ENCODE measurements at regions not wholly inside any gene's neighbourhood (a gene's known extent, or its start where the extent isn't known, plus 50 kb on each side); places are given as distances from the start of the nearest gene placed in this dataset.

DNA sequence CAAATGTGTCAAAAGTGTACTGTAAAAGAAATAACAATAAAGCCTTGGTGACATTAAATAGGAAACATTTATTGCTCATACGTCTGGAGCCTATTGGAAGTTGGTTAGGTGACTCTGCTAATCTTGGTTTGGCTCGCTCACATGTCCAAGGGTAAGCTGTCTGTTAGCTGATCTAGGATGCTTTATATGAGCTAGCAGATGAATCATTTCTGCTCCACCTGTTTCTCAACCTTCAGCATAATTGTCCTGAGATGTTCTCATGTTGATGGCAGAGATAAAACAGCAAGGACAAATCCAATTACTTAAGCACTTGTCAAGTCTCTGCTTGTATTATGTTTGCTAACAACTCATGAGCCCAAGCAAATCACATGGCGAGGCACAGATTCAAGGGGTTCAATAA, 56.0 kb upstream of the CD53 start:
- ATAC-seq: no peak
- no peak for TF ChIP-seq FOSB (CRISPR knock-in tag; IDR thresholded peaks at IDR 0.05)
- no peak for TF ChIP-seq HOXB5 (CRISPR knock-in tag; IDR thresholded peaks at IDR 0.05)
- no peak for TF ChIP-seq MAZ (IDR thresholded peaks at IDR 0.05; ENCODE audit: borderline replicate concordance, low read depth, low read length)
- TF ChIP-seq NR3C1 (IDR thresholded peaks at IDR 0.05): no peak
- TF ChIP-seq, protein P1, sequence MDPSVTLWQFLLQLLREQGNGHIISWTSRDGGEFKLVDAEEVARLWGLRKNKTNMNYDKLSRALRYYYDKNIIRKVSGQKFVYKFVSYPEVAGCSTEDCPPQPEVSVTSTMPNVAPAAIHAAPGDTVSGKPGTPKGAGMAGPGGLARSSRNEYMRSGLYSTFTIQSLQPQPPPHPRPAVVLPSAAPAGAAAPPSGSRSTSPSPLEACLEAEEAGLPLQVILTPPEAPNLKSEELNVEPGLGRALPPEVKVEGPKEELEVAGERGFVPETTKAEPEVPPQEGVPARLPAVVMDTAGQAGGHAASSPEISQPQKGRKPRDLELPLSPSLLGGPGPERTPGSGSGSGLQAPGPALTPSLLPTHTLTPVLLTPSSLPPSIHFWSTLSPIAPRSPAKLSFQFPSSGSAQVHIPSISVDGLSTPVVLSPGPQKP (IDR thresholded peaks at IDR 0.05; ENCODE audit: low read depth, low read length): no peak
- no peak for DNase-seq (ENCODE audit: low read depth in 1 of 2, low spot score in 1 of 2)
- ChIA-PET CTCF (interaction anchor here (0.9 to 1.2 kb wide), 2 partner anchors 13 to 34 kb away, joined by 3 to 4 read pairs; no protein-coding TSS in a partner anchor), POLR2A (no interaction called here)
- Histone ChIP-seq H3K4me1 (no peaks in the 10 kb centered on the region), H3K27ac (no peak overlapping the region), H3K4me2 (no peak overlapping the region), H3K9me3 (no peaks in the 10 kb centered on the region), H3K4me3 (no peak overlapping the region)
- WGBS (ENCODE audit: missing lambda C conversion rate): 7% methylated on average over 3 of the region's 3 CpGs
- FAIRE-seq: no peak

DNA sequence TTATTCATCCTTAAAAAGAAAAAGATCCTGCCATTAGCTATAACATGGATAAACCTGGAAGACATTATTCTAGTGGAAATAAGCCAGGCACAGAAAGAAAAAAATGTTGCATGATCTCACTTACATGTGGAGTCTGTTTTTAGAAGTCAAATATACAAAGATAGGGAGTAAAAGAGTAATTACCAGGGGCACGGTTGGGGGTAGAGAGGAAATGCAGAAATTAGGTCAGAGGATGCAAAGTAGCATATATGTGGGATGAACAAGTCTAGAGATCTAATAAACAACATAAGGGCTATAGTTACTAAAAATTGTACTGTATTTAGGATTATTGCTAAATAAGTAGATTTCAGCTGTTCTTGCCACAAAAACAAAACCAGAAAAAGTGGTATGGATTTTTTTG, 61.4 kb upstream of the CD53 start:
- ATAC-seq (no peak), DNase-seq (ENCODE audit: low read depth in 1 of 2, low spot score in 1 of 2) (no peak), FAIRE-seq (no peak)
- CTCF ChIA-PET: interaction anchor here (1.0 kb wide), 1 partner anchor 18 kb away, joined by 3 read pairs; no protein-coding TSS in a partner anchor
- H3K4me2 ChIP-seq: no peak overlapping the region
- no peaks in the 10 kb centered on the region for H3K9me3 ChIP-seq
- no peak overlapping the region for H3K4me3 ChIP-seq
- 0% methylated on average over 1 of the region's 1 CpG for WGBS (ENCODE audit: missing lambda C conversion rate)
- POLR2A ChIA-PET: no interaction called here
- TF ChIP-seq RARB (CRISPR knock-in tag; IDR thresholded peaks at IDR 0.05) (no peak), POLR2AphosphoS2 (conservative IDR thresholded peaks at IDR 0.05; ENCODE audit: low read length) (no peak), HEYL (CRISPR knock-in tag; IDR thresholded peaks at IDR 0.05) (no peak), MAZ (IDR thresholded peaks at IDR 0.05; ENCODE audit: borderline replicate concordance, low read depth, low read length) (no peak), TFCP2L1 (CRISPR knock-in tag; IDR thresholded peaks at IDR 0.05) (no peak), CBX8 (IDR thresholded peaks at IDR 0.05) (no peak), MYC (IDR thresholded peaks at IDR 0.05; ENCODE audit: borderline replicate concordance, low read length) (no peak), PBX3 (IDR thresholded peaks at IDR 0.05) (no peak), GATA3 (IDR thresholded peaks at IDR 0.05; ENCODE audit: borderline replicate concordance) (no peak), JUN (IDR thresholded peaks at IDR 0.05) (no peak), MAFK (IDR thresholded peaks at IDR 0.05; ENCODE audit: partially characterized antibody) (no peak), ZSCAN20 (CRISPR knock-in tag; IDR thresholded peaks at IDR 0.05) (no peak), RCOR1 (IDR thresholded peaks at IDR 0.05; ENCODE audit: low read depth, low read length) (no peak), ATOH8 (CRISPR knock-in tag; IDR thresholded peaks at IDR 0.05; ENCODE audit: low read depth) (no peak)
- TF ChIP-seq, protein P2, sequence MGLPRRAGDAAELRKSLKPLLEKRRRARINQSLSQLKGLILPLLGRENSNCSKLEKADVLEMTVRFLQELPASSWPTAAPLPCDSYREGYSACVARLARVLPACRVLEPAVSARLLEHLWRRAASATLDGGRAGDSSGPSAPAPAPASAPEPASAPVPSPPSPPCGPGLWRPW (IDR thresholded peaks at IDR 0.05): no peak
- TF ChIP-seq, protein P3, sequence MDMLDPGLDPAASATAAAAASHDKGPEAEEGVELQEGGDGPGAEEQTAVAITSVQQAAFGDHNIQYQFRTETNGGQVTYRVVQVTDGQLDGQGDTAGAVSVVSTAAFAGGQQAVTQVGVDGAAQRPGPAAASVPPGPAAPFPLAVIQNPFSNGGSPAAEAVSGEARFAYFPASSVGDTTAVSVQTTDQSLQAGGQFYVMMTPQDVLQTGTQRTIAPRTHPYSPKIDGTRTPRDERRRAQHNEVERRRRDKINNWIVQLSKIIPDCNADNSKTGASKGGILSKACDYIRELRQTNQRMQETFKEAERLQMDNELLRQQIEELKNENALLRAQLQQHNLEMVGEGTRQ (IDR thresholded peaks at IDR 0.05): no peak
- no peaks in the 10 kb centered on the region for H3K4me1 ChIP-seq
- H3K27ac ChIP-seq: no peak overlapping the region

DNA sequence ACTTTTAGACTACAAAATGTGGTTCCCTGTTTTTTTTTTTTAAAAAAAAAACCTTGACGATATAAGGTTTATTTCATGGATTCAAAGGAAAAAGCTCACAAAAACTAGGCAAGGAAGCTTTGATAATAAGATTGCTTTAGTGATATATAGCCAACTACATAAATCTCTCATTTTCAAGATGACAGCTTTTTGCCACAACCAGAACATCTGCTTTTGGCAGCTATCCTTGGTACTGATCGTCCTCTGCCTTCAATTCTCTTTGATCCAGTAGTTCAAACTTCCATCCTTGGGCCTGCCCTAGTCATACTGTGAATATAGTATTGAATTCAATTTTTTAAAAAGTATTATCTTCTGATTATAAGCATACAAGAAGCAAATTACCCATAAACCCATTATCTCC, 72.9 kb upstream of the CD53 start:
- H3K4me1 ChIP-seq: no peaks in the 10 kb centered on the region
- ChIA-PET POLR2A (interaction anchor here (0.6 kb wide), 1 partner anchor 214 kb away, joined by 3 read pairs; no protein-coding TSS in a partner anchor), CTCF (no interaction called here)
- H3K27ac ChIP-seq: no peak overlapping the region
- no peaks in the 10 kb centered on the region for H3K9me3 ChIP-seq
- TF ChIP-seq, protein P4, sequence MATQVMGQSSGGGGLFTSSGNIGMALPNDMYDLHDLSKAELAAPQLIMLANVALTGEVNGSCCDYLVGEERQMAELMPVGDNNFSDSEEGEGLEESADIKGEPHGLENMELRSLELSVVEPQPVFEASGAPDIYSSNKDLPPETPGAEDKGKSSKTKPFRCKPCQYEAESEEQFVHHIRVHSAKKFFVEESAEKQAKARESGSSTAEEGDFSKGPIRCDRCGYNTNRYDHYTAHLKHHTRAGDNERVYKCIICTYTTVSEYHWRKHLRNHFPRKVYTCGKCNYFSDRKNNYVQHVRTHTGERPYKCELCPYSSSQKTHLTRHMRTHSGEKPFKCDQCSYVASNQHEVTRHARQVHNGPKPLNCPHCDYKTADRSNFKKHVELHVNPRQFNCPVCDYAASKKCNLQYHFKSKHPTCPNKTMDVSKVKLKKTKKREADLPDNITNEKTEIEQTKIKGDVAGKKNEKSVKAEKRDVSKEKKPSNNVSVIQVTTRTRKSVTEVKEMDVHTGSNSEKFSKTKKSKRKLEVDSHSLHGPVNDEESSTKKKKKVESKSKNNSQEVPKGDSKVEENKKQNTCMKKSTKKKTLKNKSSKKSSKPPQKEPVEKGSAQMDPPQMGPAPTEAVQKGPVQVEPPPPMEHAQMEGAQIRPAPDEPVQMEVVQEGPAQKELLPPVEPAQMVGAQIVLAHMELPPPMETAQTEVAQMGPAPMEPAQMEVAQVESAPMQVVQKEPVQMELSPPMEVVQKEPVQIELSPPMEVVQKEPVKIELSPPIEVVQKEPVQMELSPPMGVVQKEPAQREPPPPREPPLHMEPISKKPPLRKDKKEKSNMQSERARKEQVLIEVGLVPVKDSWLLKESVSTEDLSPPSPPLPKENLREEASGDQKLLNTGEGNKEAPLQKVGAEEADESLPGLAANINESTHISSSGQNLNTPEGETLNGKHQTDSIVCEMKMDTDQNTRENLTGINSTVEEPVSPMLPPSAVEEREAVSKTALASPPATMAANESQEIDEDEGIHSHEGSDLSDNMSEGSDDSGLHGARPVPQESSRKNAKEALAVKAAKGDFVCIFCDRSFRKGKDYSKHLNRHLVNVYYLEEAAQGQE (IDR thresholded peaks at IDR 0.05): peak; percentile 73
- TF ChIP-seq PHF8 (IDR thresholded peaks at IDR 0.05; ENCODE audit: borderline replicate concordance, low read depth): no peak
- no peak for FAIRE-seq
- no peak overlapping the region for H3K4me3 ChIP-seq
- WGBS (ENCODE audit: missing lambda C conversion rate): 9% methylated on average over 2 of the region's 2 CpGs
- no peak overlapping the region for H3K4me2 ChIP-seq
- no peak for DNase-seq (ENCODE audit: low read depth in 1 of 2, low spot score in 1 of 2)
- ATAC-seq: no peak

Measured in A549 (cell line).